HG02970 (cell line): ENCODE measurements at regions not wholly inside any gene's neighbourhood (a gene's known extent, or its start where the extent isn't known, plus 50 kb on each side); places are given as distances from the start of the nearest gene placed in this dataset.

Experiments
- ATAC-seq: cut with Tn5 transposase; IDR thresholded peaks from one replicate; pipeline ENCODE4 v1.9.1; 2021; ENCODE audit warnings: mild to moderate bottlenecking, moderate library complexity, moderate number of reproducible peaks; ENCODE audit not compliant: unreplicated experiment, low FRiP score

DNA sequence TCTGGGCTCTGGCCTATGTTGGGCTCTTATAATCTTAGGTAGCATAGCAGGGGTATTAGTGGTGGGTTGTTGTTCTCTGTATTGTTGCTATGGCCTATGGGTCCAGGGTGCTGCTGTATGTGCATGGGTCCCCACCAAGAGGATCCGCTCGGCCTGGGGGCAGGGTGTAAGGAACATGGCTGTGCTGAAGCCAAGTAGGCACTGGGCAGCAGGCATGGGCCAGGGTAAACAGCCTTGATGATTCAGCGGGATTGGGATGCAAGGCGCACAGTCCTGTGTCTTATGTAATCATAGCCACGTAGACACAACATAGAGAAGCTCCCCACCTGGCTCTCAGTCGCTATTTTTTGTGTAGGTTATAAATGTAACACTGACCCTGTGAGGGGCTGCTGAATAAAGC lies 306.9 kb downstream of the ZPLD1 start:
- no peak for ATAC-seq

DNA sequence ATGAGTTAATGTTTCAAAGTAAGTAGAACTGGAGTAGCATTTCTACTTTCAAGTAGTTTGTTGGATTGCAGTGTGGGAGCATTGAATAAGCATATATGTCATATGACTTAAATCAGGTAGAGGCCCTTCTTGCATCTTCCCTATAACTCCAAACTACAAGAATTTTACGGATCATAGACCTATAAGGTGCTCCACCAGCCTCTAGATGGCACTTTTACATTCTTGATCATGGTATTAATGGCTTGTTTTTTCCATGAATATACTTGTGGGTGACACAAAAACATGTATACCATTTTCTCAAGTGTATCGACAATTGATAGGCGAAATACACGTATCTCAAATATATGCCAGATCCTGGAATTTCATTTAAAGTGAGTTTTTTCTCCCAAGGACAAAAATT lies 311.1 kb downstream of the ZPLD1 start:
- no peak for ATAC-seq

DNA sequence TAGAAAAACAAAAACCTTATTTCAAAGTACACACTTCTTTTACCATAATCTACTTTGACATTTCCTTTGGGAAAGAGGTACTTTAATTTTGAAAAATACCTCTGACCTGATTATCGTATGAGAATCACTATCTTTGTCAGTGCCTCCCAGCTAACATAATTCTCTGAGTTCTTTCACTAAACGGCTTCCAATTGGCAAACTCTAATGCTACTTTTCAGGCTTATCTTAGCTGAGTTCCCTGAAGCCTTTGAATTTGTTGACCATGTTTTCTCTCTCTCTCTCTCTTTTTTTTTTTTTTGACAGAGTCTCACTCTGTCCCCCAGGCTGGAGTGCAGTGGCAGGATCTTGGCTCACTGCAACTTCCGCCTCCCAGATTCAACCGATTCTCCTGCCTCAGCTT lies 312.8 kb downstream of the ZPLD1 start:
- no peak for ATAC-seq

DNA sequence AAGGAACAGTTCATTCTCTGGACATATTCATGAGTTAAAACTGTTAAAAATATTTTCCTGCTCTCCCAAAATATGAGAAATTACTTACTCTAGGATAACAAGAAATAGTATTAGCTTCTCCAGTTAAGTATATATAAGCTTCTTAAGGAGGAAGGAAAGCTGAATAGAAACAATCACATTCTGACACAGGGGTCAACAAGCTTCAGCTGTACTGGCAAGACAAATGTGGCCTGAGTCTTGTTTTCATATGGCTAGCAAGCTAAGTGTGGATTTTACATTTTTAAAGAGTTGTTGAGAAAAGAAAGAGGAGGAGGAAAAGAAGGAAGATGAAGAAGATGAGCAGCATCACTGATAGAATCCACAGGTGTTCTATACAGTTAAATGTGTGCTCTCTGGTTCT lies 313.8 kb downstream of the ZPLD1 start:
- no peak for ATAC-seq

DNA sequence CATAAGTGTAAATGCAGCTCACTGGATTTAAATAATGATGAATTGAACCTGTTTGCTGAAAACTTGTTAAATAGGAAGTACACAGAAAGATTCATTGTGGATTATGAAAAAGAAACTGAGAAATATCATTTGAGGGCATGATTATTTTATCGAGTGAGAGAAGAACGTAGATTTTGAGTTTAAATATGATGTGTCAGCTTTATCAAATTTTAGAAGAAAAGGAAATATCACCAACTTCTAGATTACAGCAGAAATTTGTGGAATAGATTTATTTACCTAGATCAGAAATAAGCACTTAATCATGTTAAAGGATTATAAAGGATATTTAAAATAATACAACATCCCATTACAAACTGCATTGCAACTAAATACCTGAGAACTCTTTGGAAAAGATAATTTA lies 315.5 kb downstream of the ZPLD1 start:
- ATAC-seq: no peak

DNA sequence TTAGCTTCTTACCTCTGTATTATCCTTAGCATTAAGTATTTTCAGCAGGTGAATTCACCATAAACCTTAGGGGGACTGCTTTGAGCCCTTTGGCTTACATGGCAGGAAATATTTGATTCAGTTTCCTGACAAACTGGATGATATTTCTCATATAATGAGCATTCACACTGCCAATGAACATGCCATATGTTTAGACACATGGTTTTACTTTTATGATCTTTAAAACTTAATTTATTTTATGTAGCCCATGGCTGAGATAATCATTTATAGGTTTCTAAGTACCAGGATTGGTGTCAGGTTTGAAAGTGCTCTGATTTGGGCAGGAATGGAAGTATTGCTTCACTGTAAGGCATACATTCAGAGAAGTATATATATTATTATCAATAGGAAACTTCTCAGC lies 319.1 kb downstream of the ZPLD1 start:
- ATAC-seq: no peak

DNA sequence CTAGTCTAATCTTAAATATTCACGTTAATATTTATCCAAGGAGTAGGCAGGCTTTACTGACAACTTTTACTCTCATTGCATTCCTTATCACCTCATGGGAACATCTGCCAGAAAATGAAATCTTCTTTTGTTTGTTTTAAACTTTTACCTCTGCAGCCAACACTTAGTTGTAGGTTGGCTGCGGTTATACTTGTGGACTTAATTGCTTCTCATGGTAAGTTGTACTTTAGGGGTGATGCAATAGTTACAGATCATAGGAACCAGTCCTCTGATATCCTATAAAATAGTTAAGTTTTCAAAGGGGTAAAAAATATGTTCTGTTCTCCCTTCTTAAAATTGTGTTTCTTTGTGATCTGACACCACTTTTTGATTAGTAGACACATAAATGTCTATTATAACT lies 321.9 kb downstream of the ZPLD1 start:
- no peak for ATAC-seq

DNA sequence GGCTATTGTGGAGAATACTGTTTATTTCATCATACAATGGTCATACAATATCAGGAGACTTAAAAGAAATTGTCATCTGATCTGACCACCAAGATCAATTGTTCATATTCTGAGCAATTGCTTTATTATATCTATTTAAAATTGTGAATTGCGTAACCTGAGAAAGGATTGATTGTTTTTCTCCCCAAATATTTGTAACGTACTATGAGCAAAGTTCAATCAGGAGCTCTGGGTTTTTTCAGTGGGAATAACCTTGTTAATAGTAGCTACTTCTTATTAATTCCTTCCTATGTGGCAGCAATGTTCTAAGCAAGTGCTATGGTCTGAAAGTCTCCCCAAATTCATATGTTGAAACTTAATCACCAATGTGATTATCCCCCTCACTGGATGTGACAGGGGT lies 323.1 kb downstream of the ZPLD1 start:
- ATAC-seq: no peak

DNA sequence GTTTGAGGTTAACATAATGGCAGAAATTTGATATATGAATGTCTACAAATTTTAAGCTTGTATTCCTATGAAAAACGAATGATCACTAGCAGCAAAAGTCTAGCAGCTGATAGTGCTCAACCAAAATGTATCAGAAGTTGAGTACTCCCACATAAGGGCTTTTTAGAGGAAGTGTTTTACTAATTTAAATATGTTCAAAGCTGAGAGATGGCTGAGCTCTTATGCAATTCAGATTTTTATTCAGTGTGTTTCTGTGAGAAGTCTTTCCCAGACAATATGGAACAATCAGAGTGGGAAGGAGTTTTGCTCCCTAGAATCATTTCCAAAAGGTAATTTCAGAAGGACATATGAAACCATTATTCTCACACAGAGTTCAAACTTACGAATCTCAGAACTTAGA lies 327.0 kb downstream of the ZPLD1 start:
- no peak for ATAC-seq

DNA sequence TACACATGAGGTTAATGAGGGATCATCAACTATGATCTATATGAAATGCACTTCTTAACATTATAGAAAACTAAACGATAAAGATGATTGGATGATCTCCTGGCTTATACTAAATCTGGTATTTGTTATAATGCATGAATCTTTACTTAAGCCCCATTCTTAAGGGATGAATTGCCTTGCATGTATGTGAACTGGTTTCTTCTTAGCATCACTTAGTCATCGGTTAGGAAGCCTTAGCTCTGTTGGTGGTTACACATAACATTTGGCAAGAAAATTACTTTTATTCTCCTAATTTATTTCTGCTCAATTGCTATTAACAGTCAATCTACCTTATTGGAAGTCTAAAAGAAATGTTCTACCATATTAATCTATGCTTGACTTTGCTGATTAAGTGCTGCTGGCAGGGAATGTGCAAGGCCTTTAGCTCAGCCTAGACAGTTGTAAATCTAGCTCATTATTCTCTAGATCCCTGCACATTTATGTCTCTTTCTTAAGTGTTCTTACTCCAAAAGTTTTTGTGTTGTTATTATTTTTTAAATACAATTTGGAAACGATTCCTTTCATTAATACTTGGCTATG lies 356.0 kb downstream of the ZPLD1 start:
- ATAC-seq: no peak

DNA sequence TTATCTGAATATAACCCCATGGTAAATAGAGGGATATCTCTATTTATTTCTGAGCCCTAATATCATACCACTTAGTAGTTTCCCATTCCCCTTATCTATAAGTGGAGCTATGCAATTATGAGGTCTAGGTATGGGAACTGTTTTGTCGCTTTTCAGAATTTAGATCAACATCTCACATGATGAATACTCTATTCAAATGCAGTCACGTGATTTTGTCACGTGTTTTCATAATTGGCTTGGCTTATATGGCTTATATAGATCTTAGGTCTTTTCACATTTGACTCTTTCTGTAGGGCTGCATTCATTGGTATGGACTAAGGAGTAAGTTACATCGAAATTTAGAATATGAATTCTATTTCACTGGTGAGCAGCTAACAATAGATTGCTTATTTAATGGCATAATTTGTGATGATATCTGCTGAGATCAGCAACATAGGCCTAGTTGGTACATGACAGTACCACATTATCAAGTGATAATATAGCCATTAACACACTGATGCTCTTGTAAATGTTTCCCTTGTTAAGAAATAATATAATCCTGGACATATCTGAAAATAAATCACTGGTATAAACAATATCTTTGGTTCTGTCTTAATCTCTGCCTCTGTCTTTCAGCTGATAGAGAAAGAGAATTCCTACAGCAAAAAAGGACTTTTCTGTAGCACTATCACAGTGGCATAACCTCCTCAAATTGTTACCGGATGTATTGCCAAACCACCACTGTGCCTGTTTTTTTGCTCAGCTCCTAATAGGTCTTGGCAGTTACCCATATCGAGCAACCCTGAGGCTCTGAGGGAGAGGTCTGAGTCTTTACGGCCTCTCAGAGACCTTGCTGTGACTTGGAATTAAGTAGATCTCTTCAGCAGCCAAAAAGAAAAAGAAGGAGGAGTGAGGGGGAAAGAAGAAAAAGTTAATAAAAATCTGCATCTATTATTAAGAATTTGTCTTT lies 357.1 kb downstream of the ZPLD1 start:
- ATAC-seq: no peak

DNA sequence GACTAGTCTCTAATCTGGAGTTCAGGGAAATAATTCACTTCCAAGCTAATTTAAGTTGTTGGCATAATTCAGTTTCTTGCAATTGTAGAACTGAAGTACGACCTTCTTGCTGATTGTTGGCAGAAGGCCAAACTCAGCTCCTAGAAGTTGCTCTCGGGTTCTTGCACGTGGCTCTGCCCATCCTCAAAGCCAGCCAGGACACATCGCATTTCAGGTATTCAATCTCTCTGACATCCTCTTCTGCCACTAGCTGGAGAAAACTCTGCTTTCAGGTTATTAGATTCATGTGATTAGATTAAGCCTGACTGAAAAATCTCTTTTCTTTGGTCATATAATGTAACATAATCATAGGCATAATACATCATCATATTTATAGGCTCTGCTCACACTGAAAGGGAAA lies 362.0 kb downstream of the ZPLD1 start:
- no peak for ATAC-seq

DNA sequence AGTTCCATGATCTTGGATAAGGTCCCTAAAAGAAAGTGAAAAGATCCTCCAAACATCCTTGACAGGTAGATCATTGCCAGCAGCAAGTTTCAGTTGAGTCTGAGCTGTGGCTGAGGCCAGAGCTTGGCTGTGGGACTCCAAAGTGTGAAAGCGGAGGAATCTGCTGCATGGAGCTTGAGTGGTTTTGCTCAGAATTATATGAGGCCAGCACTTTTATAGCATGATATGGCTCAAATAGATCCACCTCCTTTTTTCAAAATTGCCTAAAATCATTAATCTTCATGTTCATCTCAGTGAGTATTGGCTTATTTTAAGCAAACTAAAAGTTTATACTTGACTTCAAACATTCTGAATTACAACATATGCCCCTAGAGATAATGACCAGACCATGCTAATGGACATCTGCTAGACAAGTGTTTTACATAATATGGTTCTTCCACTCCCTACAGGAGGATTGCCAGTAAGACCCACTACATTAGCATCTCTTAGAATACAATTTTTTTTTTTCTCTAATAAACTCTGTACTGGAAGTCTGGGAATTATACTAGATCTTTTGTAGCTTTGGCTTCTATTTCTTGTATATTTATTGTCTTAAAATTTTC lies 368.1 kb downstream of the ZPLD1 start:
- no peak for ATAC-seq

DNA sequence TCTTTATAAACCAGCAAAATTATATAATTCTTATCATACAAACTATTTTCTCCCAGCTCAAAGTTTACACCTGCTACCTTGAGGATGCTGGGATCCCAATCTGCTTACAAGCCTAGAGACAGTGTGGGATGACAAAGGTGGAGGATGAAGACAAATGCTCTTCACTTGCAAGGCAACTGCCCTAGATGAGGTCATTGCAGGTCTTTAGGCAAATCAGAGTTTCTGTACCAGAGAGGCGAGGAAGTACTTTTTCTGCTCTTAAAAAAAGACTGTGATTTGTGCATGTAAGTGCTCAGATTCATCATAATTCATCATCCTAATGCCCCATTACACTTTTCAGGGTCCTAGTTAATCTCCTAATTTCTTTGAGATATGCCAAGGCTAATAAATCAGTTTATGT lies 376.1 kb downstream of the ZPLD1 start:
- ATAC-seq: no peak

DNA sequence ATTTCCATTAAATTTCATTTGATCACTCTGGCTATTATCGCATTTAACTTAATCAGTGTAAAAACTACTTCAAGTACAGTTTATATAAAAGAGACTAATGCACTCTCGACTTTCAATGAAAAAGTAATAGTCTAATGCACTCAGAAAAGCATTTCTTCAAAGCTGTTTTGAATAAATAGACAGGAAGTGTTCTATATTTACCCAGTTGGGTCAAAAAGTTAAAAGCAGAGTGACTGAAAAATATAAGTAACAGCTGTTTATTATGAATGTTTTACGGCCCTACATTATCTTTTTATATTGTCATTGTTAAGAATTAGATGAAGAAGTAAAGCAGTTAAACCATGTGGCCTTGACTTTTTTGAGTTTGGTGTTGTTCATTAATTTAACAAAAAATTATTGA lies 391.8 kb downstream of the ZPLD1 start:
- ATAC-seq: no peak

DNA sequence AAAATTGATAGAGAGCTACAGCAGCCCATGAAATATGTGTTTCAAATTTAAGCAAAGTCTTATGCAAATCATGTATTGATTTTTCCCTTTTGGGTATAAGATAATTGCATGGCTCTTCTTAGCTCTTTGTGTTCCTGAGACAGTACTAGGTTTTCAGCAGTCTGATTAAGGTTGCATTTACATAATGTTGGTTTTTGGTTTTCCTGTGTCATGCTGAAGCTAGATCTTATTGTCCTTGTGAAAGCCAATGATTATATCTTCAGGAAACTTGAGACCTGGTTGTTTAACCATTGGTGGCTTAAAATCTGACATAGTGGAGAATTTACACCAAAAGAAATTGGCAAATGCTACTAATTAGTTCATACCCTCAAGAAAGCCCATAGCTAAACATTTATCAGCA lies 392.6 kb downstream of the ZPLD1 start:
- no peak for ATAC-seq

DNA sequence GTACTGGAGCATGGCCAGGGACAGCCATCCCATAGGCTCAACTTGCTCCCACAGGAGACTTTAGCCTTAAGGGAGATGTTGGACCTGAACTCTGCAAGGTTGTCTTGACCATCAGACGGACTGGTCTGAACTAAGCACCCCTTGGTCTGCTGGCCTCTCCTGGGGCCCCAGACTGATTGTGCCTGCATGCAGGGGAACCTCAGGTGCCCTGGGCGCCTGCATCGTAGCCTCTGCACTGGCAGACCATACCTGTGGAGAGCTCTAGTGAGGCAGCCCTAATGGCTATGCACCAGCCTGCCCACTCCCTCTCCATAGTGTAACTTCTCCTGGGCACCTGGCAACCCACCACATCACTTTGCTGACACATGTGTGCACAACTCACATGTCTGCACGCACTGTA lies 395.6 kb downstream of the ZPLD1 start:
- no peak for ATAC-seq

DNA sequence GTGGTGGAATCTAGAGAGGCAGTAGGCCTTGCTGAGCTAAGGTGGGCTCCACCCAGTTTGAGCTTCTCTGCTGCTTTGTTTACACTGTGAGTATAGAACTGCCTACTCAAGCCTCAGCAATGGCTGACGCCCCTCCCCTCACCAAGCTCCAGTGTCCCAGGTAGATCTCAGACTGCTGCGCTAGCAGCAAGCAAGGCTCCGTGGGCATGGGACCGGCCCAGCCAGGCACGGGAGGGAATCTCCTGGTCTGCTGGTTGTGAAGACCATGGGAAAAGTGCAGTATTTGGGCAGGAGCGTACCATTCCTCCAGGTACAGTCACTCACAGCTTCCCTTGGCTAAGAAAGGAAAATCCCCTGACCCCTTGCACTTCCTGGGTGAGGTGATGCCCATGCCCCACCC lies 407.1 kb downstream of the ZPLD1 start:
- ATAC-seq: no peak

DNA sequence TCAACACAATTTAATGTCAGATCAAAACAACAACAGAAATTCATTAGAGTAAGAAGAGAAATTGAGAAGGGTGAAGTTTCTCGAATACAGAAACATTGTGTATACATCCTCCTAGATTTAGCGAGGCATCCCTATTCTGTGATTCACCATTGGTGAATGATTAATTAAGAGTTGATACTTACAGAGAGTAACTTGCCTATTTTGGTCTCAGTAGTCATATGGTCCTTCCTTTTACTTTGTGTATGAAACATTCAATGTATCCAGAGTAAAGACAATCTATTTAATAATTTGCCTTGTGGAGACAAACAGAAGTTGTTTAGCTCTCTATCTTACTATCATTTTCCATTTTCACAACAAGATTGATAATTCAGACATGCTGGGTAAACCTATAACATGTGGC lies 432.0 kb downstream of the ZPLD1 start:
- ATAC-seq: no peak

DNA sequence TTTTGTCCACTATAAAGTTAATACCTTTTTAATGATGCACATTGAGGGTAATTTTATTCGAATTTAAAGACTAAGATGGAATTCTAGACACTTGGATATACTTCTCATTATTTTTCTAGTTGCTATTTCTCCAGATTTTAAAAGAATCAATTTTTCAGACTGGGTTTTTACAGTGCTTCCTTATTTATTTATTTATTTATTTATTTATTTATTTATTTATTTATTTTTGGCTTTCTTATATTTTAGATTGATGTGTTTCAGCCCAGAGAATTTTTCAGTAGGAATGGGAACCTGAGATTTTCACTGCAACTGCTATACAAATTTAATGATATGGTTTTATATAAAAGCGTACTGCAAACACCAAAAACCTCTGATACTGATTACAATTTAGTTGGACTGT lies 448.7 kb downstream of the ZPLD1 start:
- ATAC-seq: no peak

DNA sequence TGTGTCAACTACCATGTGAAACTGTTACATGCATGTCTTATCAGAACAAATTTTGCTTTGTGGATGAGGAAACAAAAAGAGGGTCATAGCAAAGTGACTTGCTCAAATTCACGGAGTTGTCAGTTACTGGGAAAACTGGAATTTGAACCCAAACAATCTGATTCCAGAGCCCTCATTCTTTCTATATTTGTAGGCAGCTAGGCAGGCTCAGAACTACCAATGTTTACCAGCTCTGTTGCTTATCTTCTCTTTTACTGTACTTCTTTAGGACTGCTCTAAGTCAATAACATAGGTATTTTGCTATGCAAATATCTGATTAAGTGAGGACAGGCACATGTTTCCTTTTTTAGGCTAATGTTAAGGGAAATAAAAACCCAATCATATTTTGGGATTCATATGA lies 450.5 kb downstream of the ZPLD1 start:
- ATAC-seq: no peak

DNA sequence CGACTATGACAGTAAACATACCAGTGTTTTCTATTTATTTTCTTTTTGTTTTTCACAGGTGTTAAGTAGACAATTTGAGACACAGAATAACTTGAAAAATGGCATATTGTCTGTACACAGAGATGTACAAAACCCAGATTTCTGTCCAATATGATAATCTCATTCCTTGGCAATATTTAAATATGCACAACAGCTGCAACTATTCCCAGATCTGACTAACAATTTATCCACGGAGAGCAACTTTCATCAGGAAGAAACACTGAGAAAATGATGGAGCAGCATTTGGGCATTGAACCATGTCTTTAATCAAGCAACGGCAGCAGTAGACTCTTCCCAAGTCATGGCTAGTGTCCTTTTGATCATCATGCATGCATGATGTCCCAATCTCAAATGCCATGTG lies 452.6 kb downstream of the ZPLD1 start:
- ATAC-seq: no peak
